Lower lobe of right lung (tissue), 2 donors: ENCODE measurements at regions not wholly inside any gene's neighbourhood (a gene's known extent, or its start where the extent isn't known, plus 50 kb on each side); places are given as distances from the start of the nearest gene placed in this dataset.

ENCODE experiments used
- ATAC-seq, 2 donors: fragments of 200-7000 bp; cut with Tn5 transposase; one replicate each; pipeline ENCODE4 v1.9.1; 2020 to 2022; ENCODE audit warnings: mild to moderate bottlenecking in 2 of 2, moderate library complexity in 2 of 2
- DNase-seq: peaks from one replicate; pipeline ENCODE4 v3.0.0-alpha.2; 2020
- H3K27ac ChIP-seq: fragments of 200-600 bp; one replicate; pipeline ENCODE4 v1.8.0; 2022
- H3K27me3 ChIP-seq: fragments of 200-600 bp; one replicate; pipeline ENCODE4 v1.8.0; 2022; ENCODE audit warnings: low read depth
- H3K36me3 ChIP-seq: fragments of 200-600 bp; one replicate; pipeline ENCODE4 v1.8.0; 2022; ENCODE audit warnings: mild to moderate bottlenecking
- H3K4me1 ChIP-seq: fragments of 200-600 bp; one replicate; pipeline ENCODE4 v1.8.0; 2022
- H3K4me3 ChIP-seq: fragments of 200-600 bp; one replicate; pipeline ENCODE4 v1.8.0; 2022; ENCODE audit warnings: mild to moderate bottlenecking
- H3K9me3 ChIP-seq: fragments of 200-600 bp; one replicate; pipeline ENCODE4 v1.8.0; 2022
- CTCF ChIP-seq: fragments of 200-600 bp; IDR thresholded peaks from one replicate; pipeline ENCODE4 v1.8.0; 2022; ENCODE audit warnings: antibody characterized with exemption, mild to moderate bottlenecking
- intact Hi-C: fragments of 100-400 bp; cut with DNase I; formaldehyde crosslinking; loops from one replicate; pipeline ENCODE4 v1.11.0; 2022
- donor health status: DM: no; HTN: yes; CAD: no; lungs with severe emphysema.

DNA sequence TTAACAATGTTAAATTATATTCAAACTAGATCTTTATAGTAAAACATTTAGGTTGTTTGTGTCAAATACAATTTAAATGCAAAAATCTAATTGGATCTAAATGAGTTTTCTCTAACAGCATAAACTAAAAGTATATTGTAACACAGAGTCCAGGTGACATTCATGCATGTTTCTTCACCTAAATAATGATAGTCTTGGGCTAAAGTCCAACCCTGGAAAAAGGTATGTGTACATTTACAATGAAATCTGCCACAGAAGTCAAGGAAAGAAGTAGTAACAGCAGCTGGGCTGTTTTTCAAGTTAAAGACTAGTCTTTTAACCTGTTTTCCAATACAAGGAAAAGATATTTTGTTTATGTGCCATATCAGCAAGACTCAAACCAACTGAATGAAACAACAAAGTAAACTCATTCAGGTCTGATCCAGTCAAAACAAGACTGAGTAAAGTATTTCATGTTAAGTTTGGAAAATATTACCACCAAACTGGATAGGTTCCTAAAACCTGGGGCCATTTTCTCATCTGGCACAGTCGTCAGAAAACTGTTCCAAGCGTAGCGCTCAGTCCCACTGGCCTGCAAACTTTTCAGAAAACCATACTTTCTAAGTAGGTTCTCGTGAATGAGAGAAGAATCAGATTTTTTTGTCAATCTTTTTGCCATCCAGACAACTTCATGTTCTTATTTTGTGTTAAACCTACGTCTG lies 349.2 kb downstream of the HGF start:
- Histone ChIP-seq H3K9me3 (no peaks in the 10 kb centered on the region), H3K4me1 (no peaks in the 10 kb centered on the region), H3K36me3 (no peaks in the 10 kb centered on the region), H3K27ac (no peak overlapping the region), H3K27me3 (no peaks in the 10 kb centered on the region), H3K4me3 (no peak overlapping the region)
- TF ChIP-seq CTCF, result no peak
- intact Hi-C loops, result no loop called here
- DNase-seq (no peak), ATAC-seq (no peak)

GRCh38 chr7:81419731-81420130 lies 350.1 kb downstream of the HGF start:
- no peak for ATAC-seq
- no peak for TF ChIP-seq CTCF
- Histone ChIP-seq H3K4me1 (no peaks in the 10 kb centered on the region), H3K27ac (no peak overlapping the region), H3K36me3 (no peaks in the 10 kb centered on the region), H3K4me3 (no peak overlapping the region), H3K9me3 (no peaks in the 10 kb centered on the region), H3K27me3 (no peaks in the 10 kb centered on the region)
- intact Hi-C loops, result no loop called here
- no peak for DNase-seq

GRCh38 chr7:81416659-81417058 lies 353.2 kb downstream of the HGF start:
- intact Hi-C loops, result no loop called here
- no peak for ATAC-seq

DNA sequence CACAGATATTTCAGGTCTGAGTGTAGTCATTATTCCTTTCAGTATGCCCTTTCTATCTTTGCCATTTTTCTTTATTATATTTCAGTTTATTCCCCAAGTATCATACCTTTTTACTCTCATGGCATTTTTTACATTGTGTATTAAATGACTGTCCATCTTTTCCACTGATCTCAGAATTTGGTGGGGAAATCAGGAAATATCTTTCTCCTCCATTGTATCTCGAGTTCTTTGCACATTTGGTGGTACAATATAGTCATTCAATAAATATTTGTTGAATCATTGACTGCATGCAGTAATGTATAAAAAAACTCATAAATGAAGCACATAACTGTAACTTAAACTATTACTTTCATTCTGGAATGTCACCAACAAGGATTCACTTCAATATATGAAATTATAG lies 354.7 kb downstream of the HGF start:
- intact Hi-C loops, result no loop called here
- Histone ChIP-seq H3K27me3 (no peaks in the 10 kb centered on the region), H3K4me3 (no peak overlapping the region), H3K27ac (no peak overlapping the region), H3K36me3 (no peaks in the 10 kb centered on the region), H3K4me1 (no peaks in the 10 kb centered on the region), H3K9me3 (no peaks in the 10 kb centered on the region)
- DNase-seq, result no peak
- TF ChIP-seq CTCF, result no peak
- ATAC-seq, result no peak

More at GRCh38 chr7:81416659-81417058, 353.2 kb downstream of the HGF start:
- TF ChIP-seq CTCF, result no peak
- Histone ChIP-seq H3K36me3 (no peaks in the 10 kb centered on the region), H3K4me1 (no peaks in the 10 kb centered on the region), H3K4me3 (no peak overlapping the region), H3K27ac (no peak overlapping the region), H3K9me3 (no peaks in the 10 kb centered on the region), H3K27me3 (no peaks in the 10 kb centered on the region)
- DNase-seq, result no peak

GRCh38 chr7:81414411-81414810 lies 355.4 kb downstream of the HGF start:
- DNase-seq, result no peak

More at GRCh38 chr7:81414411-81414810, 355.4 kb downstream of the HGF start:
- no peaks in the 10 kb centered on the region for H3K27me3 ChIP-seq
- H3K27ac ChIP-seq, result no peak overlapping the region
- no peaks in the 10 kb centered on the region for H3K4me1 ChIP-seq
- no peaks in the 10 kb centered on the region for H3K36me3 ChIP-seq
- no peak for TF ChIP-seq CTCF
- no peak for ATAC-seq
- H3K4me3 ChIP-seq, result no peak overlapping the region
- no peaks in the 10 kb centered on the region for H3K9me3 ChIP-seq
- intact Hi-C loops, result no loop called here
